NK-92 (cell line): ENCODE measurements at regions not wholly inside any gene's neighbourhood (a gene's known extent, or its start where the extent isn't known, plus 50 kb on each side); places are given as distances from the start of the nearest gene placed in this dataset.

Experiments used
- DNase-seq: peaks from one replicate; lab custom pipeline; 2025; ENCODE audit not compliant: unreplicated experiment; lab: John Stamatoyannopoulos, UW

DNA sequence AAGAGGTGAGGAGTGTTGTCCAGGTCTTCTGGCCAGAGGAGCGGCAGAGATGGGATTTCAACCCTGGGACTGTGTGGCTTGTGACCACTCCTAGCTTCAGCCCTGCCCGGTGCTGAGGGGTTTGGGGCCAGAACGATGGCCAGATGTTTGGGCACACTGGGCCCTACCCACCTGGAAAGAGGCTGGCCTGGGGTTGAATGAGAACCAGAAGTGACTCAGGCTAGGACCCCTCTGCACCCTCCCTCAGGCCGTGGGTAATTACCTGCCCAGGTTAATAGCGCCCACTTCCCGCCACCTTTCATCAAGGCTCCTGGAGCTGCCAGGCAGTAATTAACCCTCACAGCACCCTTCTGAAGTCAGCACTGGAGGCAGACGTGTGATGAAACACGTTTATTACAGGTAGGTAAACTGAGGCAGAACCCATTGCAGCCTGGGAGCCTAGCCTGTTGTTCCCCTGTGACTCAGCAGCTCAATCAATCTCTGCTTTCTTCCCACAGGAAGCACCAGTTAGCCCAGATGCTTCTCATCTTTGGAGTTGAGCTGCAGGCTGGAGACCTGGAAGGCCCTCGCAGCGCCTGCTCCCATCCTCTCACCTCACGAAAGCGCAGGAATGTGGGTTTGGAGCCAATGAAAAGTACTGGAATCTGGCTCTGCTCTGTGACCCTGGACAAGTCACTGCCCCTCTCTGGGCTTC is 120.8 kb downstream of the CEBPB start:
- no peak for DNase-seq

GRCh38 chr20:50312002-50312681 is 121.5 kb downstream of the CEBPB start:
- DNase-seq, result no peak

DNA sequence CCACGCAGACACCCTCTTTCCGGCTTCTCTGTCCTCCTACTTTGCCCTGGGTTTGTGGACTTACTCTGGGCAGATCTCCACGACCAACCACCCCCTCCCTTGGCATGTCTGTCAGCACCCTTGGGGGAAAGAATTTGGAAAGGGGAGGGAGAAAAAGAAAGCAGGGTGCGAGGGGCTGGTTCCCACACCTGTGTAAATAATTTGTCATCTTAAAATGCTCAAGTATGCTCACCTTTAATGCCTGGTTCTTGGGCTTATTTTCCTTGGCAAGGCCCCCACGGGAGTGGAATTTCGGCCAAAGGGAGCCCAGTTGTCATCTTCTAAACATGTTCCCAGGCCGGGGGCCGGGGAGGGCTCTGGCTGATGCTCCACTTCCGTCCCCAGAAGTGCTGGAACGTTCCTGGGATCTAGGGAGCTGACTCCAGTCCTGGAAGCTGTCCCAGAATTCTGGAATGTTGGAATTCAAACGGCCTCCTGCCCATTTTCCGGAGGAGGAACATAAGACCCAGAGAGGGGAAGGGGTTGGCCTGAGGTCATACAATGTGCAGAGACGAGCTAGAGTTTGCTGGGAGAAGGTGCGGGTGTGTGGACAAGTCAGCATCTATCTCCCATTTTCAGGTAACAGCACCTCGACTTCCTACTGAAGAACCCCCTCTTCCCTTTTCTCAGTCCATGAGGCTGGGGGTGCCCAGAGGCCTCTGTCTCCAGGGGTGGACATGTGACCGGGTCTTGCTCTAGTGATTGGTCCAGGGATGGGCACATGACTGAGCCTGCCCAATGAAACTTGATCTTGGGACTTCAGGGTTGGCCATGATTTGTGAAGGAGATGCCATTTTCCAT is 122.3 kb downstream of the CEBPB start:
- no peak for DNase-seq

- no peak for DNase-seq
These were observed 122.8 kb downstream of the CEBPB start for GRCh38 chr20:50313522-50313820.

DNA sequence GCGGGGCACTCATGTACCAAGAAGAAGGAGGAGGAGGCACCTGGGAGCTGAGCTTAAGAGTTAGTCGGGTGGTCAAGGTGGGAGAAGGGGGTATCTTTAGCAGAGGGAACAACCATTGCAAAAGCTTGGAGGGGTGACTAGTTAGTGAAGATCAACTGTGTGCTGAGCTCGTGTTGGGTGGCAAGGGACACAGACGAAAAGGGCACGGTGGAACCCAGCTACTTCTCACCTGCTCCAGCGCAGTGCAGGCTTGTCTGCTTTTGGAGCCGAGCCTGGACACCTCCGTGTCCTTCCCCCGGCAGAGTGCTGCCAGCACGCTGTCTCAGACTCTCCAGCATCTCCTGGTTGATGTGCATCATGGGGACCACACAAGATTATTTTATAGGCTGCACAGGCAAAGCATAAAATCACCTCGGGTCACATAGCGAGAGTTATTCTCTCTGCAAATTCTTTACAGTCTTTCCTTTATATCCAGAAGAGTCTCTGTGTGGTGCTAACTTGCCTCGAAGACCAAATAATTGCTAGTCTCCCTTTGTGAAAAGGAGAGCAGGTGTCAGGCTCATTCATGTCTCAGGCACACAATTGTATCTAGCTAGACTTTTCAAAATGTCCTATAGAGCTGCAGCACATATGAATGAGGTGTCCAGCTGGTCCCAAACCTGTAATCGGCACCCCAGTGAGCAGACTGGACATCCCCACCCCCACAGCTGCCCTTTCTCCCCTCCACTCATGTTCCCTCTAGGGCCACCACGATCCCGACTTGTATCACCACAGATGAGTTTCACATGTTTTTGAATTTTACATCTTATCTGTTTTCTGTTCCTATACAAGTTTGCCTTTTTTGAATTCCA is 123.4 kb downstream of the CEBPB start:
- DNase-seq, result no peak

GRCh38 chr20:50314678-50315335 is 124.2 kb downstream of the CEBPB start:
- no peak for DNase-seq

GRCh38 chr20:50315586-50316551 is 125.2 kb downstream of the CEBPB start:
- no peak for DNase-seq

DNA sequence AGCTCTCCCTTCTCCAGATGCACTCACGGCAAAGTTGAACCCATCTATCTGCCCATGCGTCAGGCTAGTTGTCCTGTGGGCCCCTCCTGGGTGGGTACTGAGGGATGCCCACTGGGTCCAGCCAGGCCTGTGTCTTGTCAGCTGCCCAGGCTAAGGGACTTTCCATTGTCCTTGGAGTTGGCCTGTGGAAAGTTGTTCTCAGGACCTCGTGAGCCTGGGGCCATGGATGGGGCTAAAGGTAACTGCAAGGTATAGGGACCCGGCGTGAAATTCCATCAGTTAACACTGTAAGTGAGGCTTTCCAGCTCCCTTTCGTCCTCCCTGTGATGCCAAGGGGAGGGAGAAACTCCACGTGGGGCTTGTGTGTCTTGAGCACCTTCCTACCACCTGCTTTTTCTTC is 126.5 kb downstream of the CEBPB start:
- DNase-seq, result no peak

DNA sequence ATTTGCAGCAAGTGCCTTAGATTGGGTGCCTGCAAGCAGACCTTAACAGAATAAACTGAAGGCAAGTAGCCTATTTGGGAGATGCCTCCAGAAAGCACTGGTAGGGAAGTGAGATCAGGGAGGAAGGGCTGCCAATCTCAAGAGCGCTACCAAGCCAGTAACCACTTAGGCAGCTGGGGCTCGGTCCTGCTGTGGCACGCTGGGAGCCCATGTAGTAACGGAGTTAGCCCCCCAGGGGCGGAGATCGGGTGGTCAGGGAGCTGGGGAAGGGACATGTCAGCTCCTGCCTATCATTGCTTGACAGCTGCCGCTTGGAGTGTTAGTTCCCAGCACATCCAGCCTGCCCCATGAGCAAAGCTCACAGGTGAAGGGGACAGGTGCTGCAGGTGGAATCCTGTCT is 127.0 kb downstream of the CEBPB start:
- no peak for DNase-seq

DNA sequence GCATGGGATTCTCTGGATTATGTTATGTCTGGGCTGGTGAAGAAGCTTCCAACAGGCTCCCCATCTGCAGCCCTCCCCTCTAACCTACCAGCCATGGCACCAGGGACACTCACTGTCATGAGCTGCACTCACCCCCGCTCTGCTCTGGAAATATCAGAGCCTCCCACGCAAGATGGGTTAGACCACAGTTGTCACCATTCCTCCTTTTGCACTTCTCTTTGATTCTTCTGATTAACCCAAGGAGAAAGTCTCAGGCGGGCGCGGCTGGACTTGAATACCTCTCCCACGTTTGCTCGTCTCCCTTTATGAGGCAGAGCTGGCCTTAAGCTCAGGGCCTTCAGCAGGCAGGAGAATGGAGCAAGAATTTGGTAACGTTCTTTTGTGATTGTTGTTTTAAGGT is 128.1 kb downstream of the CEBPB start:
- no peak for DNase-seq

GRCh38 chr20:50320005-50320900 is 129.6 kb downstream of the CEBPB start:
- DNase-seq, result no peak

DNA sequence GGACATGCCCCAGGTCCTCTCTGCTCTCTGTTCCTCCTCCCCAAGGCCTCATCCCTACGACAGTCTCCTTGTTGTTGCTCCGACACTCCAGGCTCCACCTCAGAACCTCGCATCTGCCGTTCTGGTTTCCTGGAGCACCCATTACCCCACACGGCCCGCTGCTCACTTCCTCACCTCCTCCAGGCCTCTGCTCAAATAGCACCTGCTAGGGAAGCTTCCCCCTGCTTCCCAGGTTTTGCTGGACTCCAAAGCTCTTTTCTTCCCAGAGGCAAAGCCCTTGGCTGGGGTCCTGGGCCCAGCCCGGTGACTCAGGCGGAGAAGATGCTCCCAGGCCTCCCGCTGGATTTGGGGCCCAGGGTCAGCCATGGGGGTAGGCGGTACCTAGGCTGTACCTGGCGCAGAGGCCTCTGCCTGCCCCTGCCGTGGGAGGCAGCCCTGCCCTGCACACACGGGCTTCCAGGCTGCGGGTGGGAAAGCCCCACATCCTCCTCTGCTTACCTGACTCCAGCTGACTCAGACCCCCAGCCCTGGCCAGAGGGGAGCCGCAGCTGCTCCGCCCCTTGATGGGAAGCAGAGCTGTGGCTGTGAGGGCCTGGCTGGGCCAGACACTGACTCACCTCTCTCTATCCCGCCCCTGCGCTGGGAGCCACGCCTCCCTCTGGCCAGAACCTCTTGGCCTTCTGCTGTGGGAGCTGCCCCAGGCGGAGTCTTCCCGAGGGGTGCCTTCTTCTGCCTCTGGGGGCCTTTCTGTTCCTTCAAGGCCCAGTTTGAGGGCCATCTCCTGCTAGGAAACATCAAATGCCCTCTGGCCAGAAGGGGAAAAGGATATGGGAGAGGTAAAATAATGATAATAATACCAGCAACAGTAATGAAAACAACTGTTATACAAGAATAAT is 130.5 kb downstream of the CEBPB start:
- DNase-seq, result no peak

GRCh38 chr20:50321797-50322480 is 131.3 kb downstream of the CEBPB start:
- no peak for DNase-seq

DNA sequence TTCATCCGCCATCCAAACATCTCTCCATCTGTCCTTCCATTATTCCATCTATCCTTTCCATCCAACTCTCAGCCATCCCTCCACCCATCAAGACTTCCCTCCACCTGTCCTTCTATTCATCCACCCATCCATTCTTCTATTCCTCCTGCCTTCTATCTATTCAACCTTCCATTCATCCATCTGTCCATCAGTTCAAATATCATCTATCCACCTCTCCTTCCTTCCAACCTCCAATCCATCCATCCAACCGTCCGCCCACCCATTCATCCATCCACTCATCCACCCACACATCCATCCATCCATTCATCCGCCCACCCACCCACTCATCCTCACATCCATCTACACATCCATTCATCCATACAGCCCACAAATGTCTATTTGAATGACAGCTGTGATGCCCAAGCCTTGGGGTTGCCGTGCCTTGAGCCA is 132.1 kb downstream of the CEBPB start:
- DNase-seq, result no peak

DNA sequence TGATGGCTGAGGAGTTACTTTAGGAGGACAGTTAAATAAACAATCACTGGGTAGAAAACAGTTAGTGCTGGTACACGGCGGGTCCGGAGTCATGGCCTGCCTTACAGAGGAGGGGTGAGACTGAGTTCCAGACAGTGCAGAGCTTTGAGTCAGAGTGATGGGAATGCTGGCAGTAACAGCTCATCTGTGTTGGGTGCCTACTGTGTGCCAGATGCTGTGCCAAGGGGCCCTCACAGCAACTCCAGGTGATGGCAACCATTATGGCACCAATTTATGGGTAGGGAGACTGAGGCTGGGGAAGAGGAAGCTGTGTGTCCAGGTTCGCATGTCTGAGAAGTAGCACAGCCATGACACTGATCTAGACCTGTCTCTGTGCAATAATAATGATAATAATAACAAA is 132.6 kb downstream of the CEBPB start:
- DNase-seq, result no peak

GRCh38 chr20:50323777-50324775 is 133.4 kb downstream of the CEBPB start:
- no peak for DNase-seq
